ENCODE measurements at regions not wholly inside any gene's neighbourhood (a gene's known extent, or its start where the extent isn't known, plus 50 kb on each side); places are given as distances from the start of the nearest gene placed in this dataset.
"Not testable (repeated sequence)": the region's sequence is repeated elsewhere in the genome, so short reads cannot be mapped to it uniquely, and the experiment has no call there.

GRCh38 chr4:12105519-12105918 lies 676.8 kb upstream of the HS3ST1 start:
- no TSS peak for BruUV-seq (replicated peaks)
- no peak overlapping the region for H3K27ac Mint-ChIP-seq (ENCODE audit: unreplicated experiment)
- intact Hi-C loops (cut with micrococcal nuclease; ENCODE audit: unreplicated experiment): no loop called here

GRCh38 chr4:12089920-12090319 lies 661.2 kb upstream of the HS3ST1 start:
- H3K36me3 Mint-ChIP-seq (ENCODE audit: insufficient read depth, unreplicated experiment); H3K4me1 Mint-ChIP-seq (ENCODE audit: low read depth, unreplicated experiment); H3K4me3 Mint-ChIP-seq (ENCODE audit: unreplicated experiment); DNase-seq; H3K27me3 ChIP-seq (replicated peaks; ENCODE audit: control insufficient read depth, insufficient read depth, low read length); CTCF ChIA-PET; BruUV-seq (replicated peaks); H3K4me1 ChIP-seq; POLR2A ChIA-PET; H3K4me3 ChIP-seq (ENCODE audit: low read depth, low read length); H3K27ac Mint-ChIP-seq (ENCODE audit: unreplicated experiment); intact Hi-C loops (cut with micrococcal nuclease; ENCODE audit: unreplicated experiment); H3K27me3 Mint-ChIP-seq (ENCODE audit: insufficient read depth, unreplicated experiment); H3K9me3 ChIP-seq; H3K9me3 Mint-ChIP-seq (ENCODE audit: unreplicated experiment); H3K36me3 ChIP-seq (ENCODE audit: control insufficient read depth, insufficient read depth, low read length): not testable (repeated sequence)

More at GRCh38 chr4:12105519-12105918, 676.8 kb upstream of the HS3ST1 start:
- Histone ChIP-seq H3K36me3 (ENCODE audit: control insufficient read depth, insufficient read depth, low read length) (no peaks in the 10 kb centered on the region), H3K4me3 (ENCODE audit: low read depth, low read length) (no peak overlapping the region), H3K9me3 (no peaks in the 10 kb centered on the region), H3K27me3 (replicated peaks; ENCODE audit: control insufficient read depth, insufficient read depth, low read length) (no peaks in the 10 kb centered on the region), H3K4me1 (no peaks in the 10 kb centered on the region)
- Mint-ChIP-seq H3K4me3 (ENCODE audit: unreplicated experiment) (no peak overlapping the region), H3K4me1 (ENCODE audit: low read depth, unreplicated experiment) (no peaks in the 10 kb centered on the region), H3K36me3 (ENCODE audit: insufficient read depth, unreplicated experiment) (no peaks in the 10 kb centered on the region), H3K9me3 (ENCODE audit: unreplicated experiment) (peaks cover 11% of the 10 kb centered on the region), H3K27me3 (ENCODE audit: insufficient read depth, unreplicated experiment) (no peaks in the 10 kb centered on the region)
- ChIA-PET CTCF (no interaction called here), POLR2A (no interaction called here)
- TF ChIP-seq CTCF (IDR thresholded peaks at IDR 0.05; ENCODE audit: insufficient read depth in 1 of 2, low read depth in 1 of 2, low read length in 1 of 2, severe bottlenecking in 1 of 2, unreplicated experiment in 1 of 2): no peak
- DNase-seq: no peak

- Histone ChIP-seq H3K36me3 (ENCODE audit: control insufficient read depth, insufficient read depth, low read length) (no peaks in the 10 kb centered on the region), H3K9me3 (no peaks in the 10 kb centered on the region), H3K27me3 (replicated peaks; ENCODE audit: control insufficient read depth, insufficient read depth, low read length) (no peaks in the 10 kb centered on the region), H3K4me1 (no peaks in the 10 kb centered on the region), H3K4me3 (ENCODE audit: low read depth, low read length) (no peak overlapping the region)
- CTCF ChIA-PET: no interaction called here
- BruUV-seq (replicated peaks): no TSS peak
- no peaks in the 10 kb centered on the region for H3K27me3 Mint-ChIP-seq (ENCODE audit: insufficient read depth, unreplicated experiment)
- no peaks in the 10 kb centered on the region for H3K4me1 Mint-ChIP-seq (ENCODE audit: low read depth, unreplicated experiment)
- no peak for TF ChIP-seq CTCF (IDR thresholded peaks at IDR 0.05; ENCODE audit: insufficient read depth in 1 of 2, low read depth in 1 of 2, low read length in 1 of 2, severe bottlenecking in 1 of 2, unreplicated experiment in 1 of 2)
- no peaks in the 10 kb centered on the region for H3K36me3 Mint-ChIP-seq (ENCODE audit: insufficient read depth, unreplicated experiment)
- POLR2A ChIA-PET: no interaction called here
- intact Hi-C loops (cut with micrococcal nuclease; ENCODE audit: unreplicated experiment): no loop called here
- H3K27ac Mint-ChIP-seq (ENCODE audit: unreplicated experiment): no peak overlapping the region
- H3K4me3 Mint-ChIP-seq (ENCODE audit: unreplicated experiment): no peak overlapping the region
- no peak for DNase-seq
- no peaks in the 10 kb centered on the region for H3K9me3 Mint-ChIP-seq (ENCODE audit: unreplicated experiment)
Observed at GRCh38 chr4:12084690-12085089, 656.0 kb upstream of the HS3ST1 start.

GRCh38 chr4:12071316-12071715 lies 642.6 kb upstream of the HS3ST1 start:
- Histone ChIP-seq H3K36me3 (ENCODE audit: control insufficient read depth, insufficient read depth, low read length) (no peaks in the 10 kb centered on the region), H3K27me3 (replicated peaks; ENCODE audit: control insufficient read depth, insufficient read depth, low read length) (no peaks in the 10 kb centered on the region), H3K4me1 (no peaks in the 10 kb centered on the region), H3K9me3 (no peaks in the 10 kb centered on the region), H3K4me3 (ENCODE audit: low read depth, low read length) (no peak overlapping the region)
- intact Hi-C loops (cut with micrococcal nuclease; ENCODE audit: unreplicated experiment): no loop called here
- no TSS peak for BruUV-seq (replicated peaks)
- Mint-ChIP-seq H3K4me3 (ENCODE audit: unreplicated experiment) (no peak overlapping the region), H3K36me3 (ENCODE audit: insufficient read depth, unreplicated experiment) (no peaks in the 10 kb centered on the region), H3K9me3 (ENCODE audit: unreplicated experiment) (no peaks in the 10 kb centered on the region), H3K4me1 (ENCODE audit: low read depth, unreplicated experiment) (no peaks in the 10 kb centered on the region), H3K27me3 (ENCODE audit: insufficient read depth, unreplicated experiment) (no peaks in the 10 kb centered on the region), H3K27ac (ENCODE audit: unreplicated experiment) (no peak overlapping the region)
- no peak for TF ChIP-seq CTCF (IDR thresholded peaks at IDR 0.05; ENCODE audit: insufficient read depth in 1 of 2, low read depth in 1 of 2, low read length in 1 of 2, severe bottlenecking in 1 of 2, unreplicated experiment in 1 of 2)
- POLR2A ChIA-PET: no interaction called here
- DNase-seq: no peak
- CTCF ChIA-PET: no interaction called here

Data from Caco-2 (cell line).